H1 (cell line): ENCODE measurements at regions not wholly inside any gene's neighbourhood (a gene's known extent, or its start where the extent isn't known, plus 50 kb on each side); places are given as distances from the start of the nearest gene placed in this dataset.

Source experiments
- CTCF ChIA-PET: fragments of 300-600 bp; sonication (Branson Sonifier 250); formaldehyde crosslinking; loops from one replicate; lab custom pipeline; 2021; ENCODE audit not compliant: partially characterized antibody; lab: Charles Lee
- POLR2A ChIA-PET: fragments of 300-600 bp; sonication (Branson Sonifier 250); formaldehyde crosslinking; loops from one replicate; lab custom pipeline; 2021; ENCODE audit warnings: inconsistent platforms; ENCODE audit not compliant: partially characterized antibody; lab: Charles Lee
- DNase-seq, 2 experiments: peaks; one replicate each; pipeline versions ENCODE4 v3.0.0 to v3.0.0-alpha.2; 2010 to 2022; ENCODE audit warnings: low spot score in 2 of 2, low read depth in 1 of 2, mixed read lengths in 1 of 2
- FAIRE-seq: peaks from 2 replicates; lab custom pipeline; 2011; peaks lifted over from hg19 to GRCh38; lab: Jason Lieb, UNC
- H2AFZ ChIP-seq: 2 replicates; pipeline ENCODE4 v1.8.1; 2012; ENCODE audit warnings: low read length, inconsistent platforms
- H2AK5ac ChIP-seq: 2 replicates; pipeline ENCODE4 v1.6.1; 2013; ENCODE audit warnings: low read depth, low read length
- H2BK120ac ChIP-seq: replicated peaks from 2 replicates; pipeline ENCODE3; 2013; ENCODE audit warnings: low read depth, low read length, inconsistent platforms
- H2BK12ac ChIP-seq: 2 replicates; pipeline ENCODE4 v1.6.1; 2013; ENCODE audit warnings: low read depth, low read length
- H2BK15ac ChIP-seq: 2 replicates; pipeline ENCODE4 v1.6.1; 2013; ENCODE audit warnings: low read length
- H2BK20ac ChIP-seq: 2 replicates; pipeline ENCODE4 v1.6.1; 2013; ENCODE audit warnings: low read length
- H2BK5ac ChIP-seq: 2 replicates; pipeline ENCODE4 v1.6.1; 2013; ENCODE audit warnings: low read depth, low read length
- H3K14ac ChIP-seq: 2 replicates; pipeline ENCODE4 v1.6.1; 2013; ENCODE audit warnings: inconsistent platforms; ENCODE audit not compliant: insufficient read length
- H3K18ac ChIP-seq: 2 replicates; pipeline ENCODE4 v1.6.1; 2013; ENCODE audit warnings: low read length; ENCODE audit errors: extremely low read depth
- H3K23ac ChIP-seq: 2 replicates; pipeline ENCODE4 v1.6.1; 2013; ENCODE audit warnings: inconsistent platforms; ENCODE audit not compliant: insufficient read length
- H3K23me2 ChIP-seq: 2 replicates; pipeline ENCODE4 v1.6.1; 2013; ENCODE audit warnings: low read depth, low read length
- H3K27ac ChIP-seq: 2 replicates; pipeline ENCODE4 v1.6.1; 2011; ENCODE audit warnings: low read depth, low read length, inconsistent platforms
- H3K27me3 ChIP-seq, 4 experiments: replicated peaks in 1 of 4; 1 replicate in 1 of 4; 2 replicates in 3 of 4; pipeline versions ENCODE4 v1.6.1 to v1.8.1; 2011 to 2013; ENCODE audit warnings: low read length in 3 of 4, mild to moderate bottlenecking in 3 of 4, inconsistent platforms in 2 of 4, mixed read lengths in 2 of 4, moderate library complexity in 1 of 4; ENCODE audit not compliant: control insufficient read depth in 3 of 4, insufficient read depth in 3 of 4; ENCODE audit errors: extremely low read depth in 1 of 4
- H3K36me3 ChIP-seq, 4 experiments: 2 replicates each; pipeline versions ENCODE4 v1.6.1 to v1.8.1; 2011 to 2013; ENCODE audit warnings: mild to moderate bottlenecking in 4 of 4, low read length in 3 of 4, moderate library complexity in 2 of 4, control low read depth in 1 of 4, inconsistent platforms in 1 of 4; ENCODE audit not compliant: insufficient read depth in 4 of 4, control insufficient read depth in 2 of 4
- H3K4ac ChIP-seq: replicated peaks from 2 replicates; pipeline ENCODE3; 2013; ENCODE audit warnings: low read length, low read depth, mixed read lengths, inconsistent platforms; ENCODE audit not compliant: insufficient read length
- H3K4me1 ChIP-seq, 4 experiments: replicated peaks in 1 of 4; 1 replicate in 1 of 4; 2 replicates in 3 of 4; pipeline versions ENCODE4 v1.6.1 to v1.8.1; 2011 to 2013; ENCODE audit warnings: low read length in 3 of 4, inconsistent platforms in 2 of 4, mixed read lengths in 1 of 4; ENCODE audit not compliant: insufficient read depth in 4 of 4, control insufficient read depth in 3 of 4
- H3K4me2 ChIP-seq, 2 experiments: 2 replicates each; pipeline versions ENCODE4 v1.6.1 to v1.8.1; 2011 to 2013; ENCODE audit warnings: low read depth in 2 of 2, low read length in 2 of 2, control low read depth in 1 of 2, inconsistent platforms in 1 of 2, mild to moderate bottlenecking in 1 of 2; ENCODE audit not compliant: insufficient read depth in 1 of 2
- H3K4me3 ChIP-seq, 4 experiments: fragments of 200-600, 300-600 bp in 1 of 4; sonication (generic), shearing (Covaris generic), sonication (Bioruptor Twin) in 1 of 4; 2 replicates each; pipeline versions ENCODE4 v1.5.1 to v1.8.1; 2011 to 2016; ENCODE audit warnings: low read length in 4 of 4, low read depth in 3 of 4, control low read depth in 2 of 4, inconsistent platforms in 2 of 4, mild to moderate bottlenecking in 2 of 4, mixed read lengths in 1 of 4, moderate library complexity in 1 of 4; ENCODE audit not compliant: insufficient read depth in 2 of 4; ENCODE audit errors: extremely low read depth in 1 of 4
- H3K56ac ChIP-seq: replicated peaks from 2 replicates; pipeline ENCODE3; 2013; ENCODE audit warnings: low read depth, mild to moderate bottlenecking, mixed read lengths, low read length, inconsistent platforms; ENCODE audit not compliant: insufficient read length
- H3K79me1 ChIP-seq: 2 replicates; pipeline ENCODE4 v1.6.1; 2013; ENCODE audit warnings: low read depth, low read length, control low read depth
- H3K79me2 ChIP-seq, 2 experiments: 2 replicates each; pipeline versions ENCODE4 v1.6.1 to v1.8.1; 2012 to 2013; ENCODE audit warnings: low read length in 2 of 2, mild to moderate bottlenecking in 2 of 2, inconsistent platforms in 1 of 2; ENCODE audit not compliant: insufficient read depth in 2 of 2, control insufficient read depth in 1 of 2
- H3K9ac ChIP-seq, 4 experiments: replicated peaks in 1 of 4; 1 replicate in 1 of 4; 2 replicates in 3 of 4; pipeline versions ENCODE4 v1.6.1 to v1.8.1; 2011 to 2013; ENCODE audit warnings: low read depth in 3 of 4, low read length in 3 of 4, control low read depth in 2 of 4, mild to moderate bottlenecking in 2 of 4, moderate library complexity in 2 of 4, inconsistent platforms in 1 of 4; ENCODE audit errors: extremely low read depth in 1 of 4
- H3K9me3 ChIP-seq, 2 experiments: 2 replicates each; pipeline versions ENCODE4 v1.6.1 to v1.8.1; 2012 to 2013; ENCODE audit warnings: mild to moderate bottlenecking in 2 of 2, moderate library complexity in 2 of 2, control low read depth in 1 of 2, inconsistent platforms in 1 of 2, low read depth in 1 of 2, low read length in 1 of 2, mixed read lengths in 1 of 2; ENCODE audit not compliant: insufficient read depth in 2 of 2
- H4K20me1 ChIP-seq, 2 experiments: replicated peaks in 1 of 2; 2 replicates each; pipeline versions ENCODE3 to v1.8.1; 2011 to 2013; ENCODE audit warnings: inconsistent platforms in 2 of 2, low read length in 2 of 2, mild to moderate bottlenecking in 1 of 2; ENCODE audit not compliant: insufficient read depth in 2 of 2, control insufficient read depth in 1 of 2
- H4K5ac ChIP-seq: 2 replicates; pipeline ENCODE4 v1.6.1; 2013; ENCODE audit warnings: low read length, low read depth, mixed read lengths, inconsistent platforms; ENCODE audit not compliant: insufficient read length
- H4K8ac ChIP-seq: 2 replicates; pipeline ENCODE4 v1.8.0; 2013; ENCODE audit warnings: mild to moderate bottlenecking, moderate library complexity, low read length, inconsistent platforms; ENCODE audit not compliant: insufficient read depth; ENCODE audit errors: extremely low read depth
- H4K91ac ChIP-seq: replicated peaks from 2 replicates; pipeline ENCODE3; 2013; ENCODE audit warnings: low read length, mixed read lengths, inconsistent platforms; ENCODE audit not compliant: insufficient read length
- ASH2L ChIP-seq: fragments of 200-600, 300-600 bp; sonication (generic); IDR thresholded peaks from one replicate; pipeline ENCODE4 v1.7.1; 2017; ENCODE audit warnings: low read length
- EP300 ChIP-seq, 2 experiments: IDR thresholded peaks; 1 replicate in 1 of 2; 2 replicates in 1 of 2; pipeline ENCODE4 v1.6.1; 2011 to 2012; ENCODE audit warnings: low read depth in 2 of 2, low read length in 2 of 2, mild to moderate bottlenecking in 2 of 2, borderline replicate concordance in 1 of 2, inconsistent platforms in 1 of 2, moderate library complexity in 1 of 2
- HDAC2 ChIP-seq, 2 experiments: fragments of 300-600 bp in 1 of 2; sonication (generic) in 1 of 2; IDR thresholded peaks; 2 replicates each; pipeline ENCODE4 v1.6.1; 2011 to 2012; ENCODE audit warnings: low read depth in 2 of 2, low read length in 2 of 2, mild to moderate bottlenecking in 2 of 2, moderate library complexity in 2 of 2, borderline replicate concordance in 1 of 2, inconsistent platforms in 1 of 2
- KDM5A ChIP-seq: fragments of 200-600 bp; IDR thresholded peaks from 2 replicates; pipeline ENCODE4 v1.7.1; 2012; ENCODE audit warnings: mild to moderate bottlenecking, low read length, inconsistent platforms, mixed read lengths
- NRF1 ChIP-seq: IDR thresholded peaks from 2 replicates; pipeline ENCODE4 v1.6.1; 2011; ENCODE audit warnings: mild to moderate bottlenecking, low read depth, low read length, improper control_type of control experiment
- POLR2A ChIP-seq, 2 experiments: IDR thresholded peaks; 1 replicate in 1 of 2; 2 replicates in 1 of 2; pipeline ENCODE4 v1.6.1; 2011; ENCODE audit warnings: low read depth in 2 of 2, low read length in 2 of 2, mild to moderate bottlenecking in 2 of 2; ENCODE audit errors: control extremely low read depth in 1 of 2
- RNF2 ChIP-seq: fragments of 200-900, 300-1000 bp; sonication (generic); IDR thresholded peaks from 2 replicates; pipeline ENCODE4 v1.7.1; 2016; ENCODE audit warnings: borderline replicate concordance, low read depth, mild to moderate bottlenecking, antibody characterized with exemption, low read length; ENCODE audit not compliant: poor library complexity, severe bottlenecking; ENCODE audit errors: missing control alignments
- SP2 ChIP-seq: IDR thresholded peaks from 2 replicates; pipeline ENCODE4 v1.6.1; 2012; ENCODE audit warnings: mild to moderate bottlenecking, low read length, inconsistent platforms
- WGBS, 2 experiments: shearing (Covaris generic) in 1 of 2; methylation state at CpG; one replicate each; pipeline versions ENCODE4 v1.1.6 to v1.1.7; 2013 to 2015; ENCODE audit warnings: low lambda C conversion rate in 2 of 2, mixed read lengths in 2 of 2, inconsistent platforms in 1 of 2, low coverage in 1 of 2, missing lambda C conversion rate in 1 of 2; ENCODE audit not compliant: insufficient replicate concordance in 2 of 2, insufficient coverage in 1 of 2, insufficient read length in 1 of 2; ENCODE audit errors: extremely low coverage in 1 of 2, missing lambda C conversion rate in 1 of 2; 5-methylcytosine and 5-hydroxymethylcytosine counted together
- TF ChIP-seq, protein P1 (sequence below): IDR thresholded peaks from 2 replicates; pipeline ENCODE4 v1.6.1; 2011; ENCODE audit warnings: low read depth, mild to moderate bottlenecking, low read length; ENCODE audit not compliant: insufficient read depth

DNA sequence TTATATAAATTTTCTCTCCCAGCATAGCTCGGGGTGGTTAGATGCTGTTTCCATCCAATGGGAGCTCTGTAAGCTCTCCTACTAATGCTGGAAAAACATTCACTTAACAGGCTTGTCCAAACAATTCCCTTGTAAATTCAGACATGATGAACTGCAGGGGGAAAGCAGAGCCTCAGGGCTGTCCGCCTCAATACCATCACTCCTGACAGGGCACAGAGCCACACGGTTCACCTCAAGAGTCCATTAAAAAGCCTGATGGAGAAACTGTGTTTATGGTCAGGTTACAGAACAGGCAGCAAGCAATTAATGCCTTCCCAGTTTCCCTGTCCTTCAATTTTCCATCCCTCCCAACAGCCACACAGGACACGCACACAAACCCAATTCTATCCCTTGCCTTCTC lies 171.0 kb downstream of the BRINP2 start:
- Histone ChIP-seq H3K27ac (no peak overlapping the region), H3K9me3 (no peaks in the 10 kb centered on the region), H2BK20ac (no peak overlapping the region), H3K4ac (no peak overlapping the region), H3K4me2 (no peak overlapping the region), H3K4me3 (no peak overlapping the region), H2AFZ (no peak overlapping the region), H2BK15ac (no peak overlapping the region), H3K79me1 (no peaks in the 10 kb centered on the region), H2BK5ac (no peak overlapping the region), H4K91ac (no peak overlapping the region), H2AK5ac (no peak overlapping the region), H2BK12ac (no peak overlapping the region), H3K14ac (no peak overlapping the region), H3K18ac (no peak overlapping the region), H3K36me3 (no peaks in the 10 kb centered on the region), H3K4me1 (no peaks in the 10 kb centered on the region), H3K56ac (no peak overlapping the region), H3K9ac (no peak overlapping the region), H3K79me2 (no peaks in the 10 kb centered on the region), H4K8ac (no peak overlapping the region; the same call in 1 of the 2 replicates), H4K20me1 (no peaks in the 10 kb centered on the region), H3K23ac (no peak overlapping the region), H3K27me3 (no peaks in the 10 kb centered on the region), H3K23me2 (no peaks in the 10 kb centered on the region), H2BK120ac (no peak overlapping the region), H4K5ac (no peak overlapping the region)
- WGBS, 2 experiments = 89% methylated on average over 4 of the region's 4 CpGs; no CpG with 5 or more reads in 1 of the 2 experiments
- DNase-seq (no peak), FAIRE-seq (no peak)
- ChIA-PET CTCF (interaction anchor here (0.6 to 2.6 kb wide), 8 partner anchors 13 to 376 kb away, joined by 3 to 9 read pairs (median 4); no protein-coding TSS in a partner anchor), POLR2A (no interaction called here)
- TF ChIP-seq NRF1 (no peak), EP300 (IDR thresholded peaks at IDR 0.05; ENCODE audit: borderline replicate concordance in 1 of 2, low read depth in 2 of 2, low read length in 2 of 2) (no peak), HDAC2 (IDR thresholded peaks at IDR 0.05; ENCODE audit: borderline replicate concordance in 1 of 2, low read depth in 2 of 2, low read length in 2 of 2) (no peak), RNF2 (no peak), ASH2L (no peak), KDM5A (no peak), SP2 (no peak), POLR2A (IDR thresholded peaks at IDR 0.05; ENCODE audit: control extremely low read depth in 1 of 2, low read depth in 2 of 2, low read length in 2 of 2) (no peak)
- TF ChIP-seq, protein P1, sequence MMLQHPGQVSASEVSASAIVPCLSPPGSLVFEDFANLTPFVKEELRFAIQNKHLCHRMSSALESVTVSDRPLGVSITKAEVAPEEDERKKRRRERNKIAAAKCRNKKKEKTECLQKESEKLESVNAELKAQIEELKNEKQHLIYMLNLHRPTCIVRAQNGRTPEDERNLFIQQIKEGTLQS = no peak
